ENCODE measurements at regions not wholly inside any gene's neighbourhood (a gene's known extent, or its start where the extent isn't known, plus 50 kb on each side); places are given as distances from the start of the nearest gene placed in this dataset.

- H3K4me3 ChIP-seq (ENCODE audit: low read depth, low read length): no peak overlapping the region
- no peak for TF ChIP-seq CTCF (conservative IDR thresholded peaks at IDR 0.05; ENCODE audit: low read depth, low read length)
- DNase-seq (ENCODE audit: low read depth): peak; percentile 49
Measured at GRCh38 chr13:37375724-37376123, 222.8 kb downstream of the POSTN start.

GRCh38 chr13:37375071-37375470, 223.5 kb downstream of the POSTN start:
- TF ChIP-seq CTCF (conservative IDR thresholded peaks at IDR 0.05; ENCODE audit: low read depth, low read length): no peak
- no peak for DNase-seq (ENCODE audit: low read depth)
- no peak overlapping the region for H3K4me3 ChIP-seq (ENCODE audit: low read depth, low read length)

- no peak for TF ChIP-seq CTCF (conservative IDR thresholded peaks at IDR 0.05; ENCODE audit: low read depth, low read length)
- H3K4me3 ChIP-seq (ENCODE audit: low read depth, low read length): no peak overlapping the region
- DNase-seq (ENCODE audit: low read depth): peak; percentile 61
Measured at GRCh38 chr13:37369616-37370015, 229.0 kb downstream of the POSTN start.

GRCh38 chr13:37368501-37368900, 230.1 kb downstream of the POSTN start:
- no peak for TF ChIP-seq CTCF (conservative IDR thresholded peaks at IDR 0.05; ENCODE audit: low read depth, low read length)
- H3K4me3 ChIP-seq (ENCODE audit: low read depth, low read length): no peak overlapping the region
- DNase-seq (ENCODE audit: low read depth): no peak

- no peak for TF ChIP-seq CTCF (conservative IDR thresholded peaks at IDR 0.05; ENCODE audit: low read depth, low read length)
- no peak for DNase-seq (ENCODE audit: low read depth)
- no peak overlapping the region for H3K4me3 ChIP-seq (ENCODE audit: low read depth, low read length)
Measured at GRCh38 chr13:37366044-37366770, 232.4 kb downstream of the POSTN start.

- TF ChIP-seq CTCF (conservative IDR thresholded peaks at IDR 0.05; ENCODE audit: low read depth, low read length): no peak
- no peak overlapping the region for H3K4me3 ChIP-seq (ENCODE audit: low read depth, low read length)
- DNase-seq (ENCODE audit: low read depth): no peak
Measured at GRCh38 chr13:37365496-37365895, 233.1 kb downstream of the POSTN start.

GRCh38 chr13:37364956-37365355, 233.6 kb downstream of the POSTN start:
- no peak for TF ChIP-seq CTCF (conservative IDR thresholded peaks at IDR 0.05; ENCODE audit: low read depth, low read length)
- DNase-seq (ENCODE audit: low read depth): no peak
- H3K4me3 ChIP-seq (ENCODE audit: low read depth, low read length): no peak overlapping the region

Measured in choroid plexus epithelial cell (primary cell).